Type B pancreatic cell (in vitro differentiated cells): ENCODE measurements at regions not wholly inside any gene's neighbourhood (a gene's known extent, or its start where the extent isn't known, plus 50 kb on each side); places are given as distances from the start of the nearest gene placed in this dataset.
"Not testable (repeated sequence)": the region's sequence is repeated elsewhere in the genome, so short reads cannot be mapped to it uniquely, and the experiment has no call there.

Experiments used
- DNase-seq: peaks from one replicate; pipeline ENCODE4 v3.0.0; 2021; ENCODE audit warnings: mixed read lengths; ENCODE audit not compliant: unreplicated experiment; ENCODE audit errors: extremely low spot score
- H3K27ac Mint-ChIP-seq: 2 replicates; pipeline ENCODE4 v1.8.0; 2021; ENCODE audit warnings: mild to moderate bottlenecking, mixed read lengths
- H3K27me3 Mint-ChIP-seq: 2 replicates; pipeline ENCODE4 v1.8.0; 2021; ENCODE audit warnings: mixed read lengths
- H3K36me3 Mint-ChIP-seq: 2 replicates; pipeline ENCODE4 v1.8.0; 2021; ENCODE audit warnings: mixed read lengths
- H3K4me1 Mint-ChIP-seq: one replicate; pipeline ENCODE4 v1.8.0; 2021; ENCODE audit warnings: mixed read lengths; ENCODE audit not compliant: unreplicated experiment
- H3K4me3 Mint-ChIP-seq: 2 replicates; pipeline ENCODE4 v1.8.0; 2021; ENCODE audit warnings: mild to moderate bottlenecking, mixed read lengths
- H3K9me3 Mint-ChIP-seq: 2 replicates; pipeline ENCODE4 v1.8.0; 2021; ENCODE audit warnings: mixed read lengths
- TF ChIP-seq, protein P1 (sequence below): fragments of 200-600 bp; sonication (generic); conservative IDR thresholded peaks from 2 replicates; pipeline ENCODE4 v1.5.0; 2021; ENCODE audit warnings: antibody characterized with exemption, mild to moderate bottlenecking

DNA sequence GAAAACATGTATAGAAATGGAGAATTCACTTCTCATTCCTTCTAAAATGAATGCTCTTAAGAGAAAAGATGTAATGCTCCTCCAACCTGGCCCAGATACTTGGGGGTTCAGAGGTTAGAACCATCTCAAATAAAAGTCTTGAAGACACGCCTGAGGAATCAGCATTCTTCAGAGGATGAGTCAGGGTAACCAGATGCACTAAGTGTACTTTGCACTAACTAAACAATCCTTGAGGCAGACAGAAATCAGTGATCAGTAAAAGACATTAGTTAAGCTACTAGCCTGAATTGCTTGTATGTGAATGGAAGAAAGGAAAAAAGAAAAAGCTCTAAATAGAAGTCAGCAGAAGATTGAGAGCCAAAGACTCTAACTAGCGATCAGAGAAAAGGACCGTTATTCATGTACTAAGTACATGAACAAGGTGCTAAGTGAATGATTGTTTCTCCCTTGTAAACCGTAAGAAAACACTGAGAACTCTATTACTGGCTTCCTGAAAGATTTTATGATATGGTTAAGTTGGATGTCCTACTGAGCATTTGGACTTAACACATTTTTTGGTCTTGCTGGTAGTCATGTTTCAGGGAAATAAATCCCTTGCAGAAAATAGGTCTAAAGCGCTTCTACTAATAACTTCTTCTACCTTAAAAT lies 738.3 kb downstream of the STPG2 start:
- Mint-ChIP-seq H3K36me3 (peaks cover 4% of the 10 kb centered on the region), H3K9me3 (peaks cover 13% of the 10 kb centered on the region), H3K27me3 (no peaks in the 10 kb centered on the region), H3K27ac (no peak overlapping the region), H3K4me1 (no peaks in the 10 kb centered on the region), H3K4me3 (no peak overlapping the region)
- DNase-seq: no peak
- TF ChIP-seq, protein P1, sequence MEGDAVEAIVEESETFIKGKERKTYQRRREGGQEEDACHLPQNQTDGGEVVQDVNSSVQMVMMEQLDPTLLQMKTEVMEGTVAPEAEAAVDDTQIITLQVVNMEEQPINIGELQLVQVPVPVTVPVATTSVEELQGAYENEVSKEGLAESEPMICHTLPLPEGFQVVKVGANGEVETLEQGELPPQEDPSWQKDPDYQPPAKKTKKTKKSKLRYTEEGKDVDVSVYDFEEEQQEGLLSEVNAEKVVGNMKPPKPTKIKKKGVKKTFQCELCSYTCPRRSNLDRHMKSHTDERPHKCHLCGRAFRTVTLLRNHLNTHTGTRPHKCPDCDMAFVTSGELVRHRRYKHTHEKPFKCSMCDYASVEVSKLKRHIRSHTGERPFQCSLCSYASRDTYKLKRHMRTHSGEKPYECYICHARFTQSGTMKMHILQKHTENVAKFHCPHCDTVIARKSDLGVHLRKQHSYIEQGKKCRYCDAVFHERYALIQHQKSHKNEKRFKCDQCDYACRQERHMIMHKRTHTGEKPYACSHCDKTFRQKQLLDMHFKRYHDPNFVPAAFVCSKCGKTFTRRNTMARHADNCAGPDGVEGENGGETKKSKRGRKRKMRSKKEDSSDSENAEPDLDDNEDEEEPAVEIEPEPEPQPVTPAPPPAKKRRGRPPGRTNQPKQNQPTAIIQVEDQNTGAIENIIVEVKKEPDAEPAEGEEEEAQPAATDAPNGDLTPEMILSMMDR: no peak

DNA sequence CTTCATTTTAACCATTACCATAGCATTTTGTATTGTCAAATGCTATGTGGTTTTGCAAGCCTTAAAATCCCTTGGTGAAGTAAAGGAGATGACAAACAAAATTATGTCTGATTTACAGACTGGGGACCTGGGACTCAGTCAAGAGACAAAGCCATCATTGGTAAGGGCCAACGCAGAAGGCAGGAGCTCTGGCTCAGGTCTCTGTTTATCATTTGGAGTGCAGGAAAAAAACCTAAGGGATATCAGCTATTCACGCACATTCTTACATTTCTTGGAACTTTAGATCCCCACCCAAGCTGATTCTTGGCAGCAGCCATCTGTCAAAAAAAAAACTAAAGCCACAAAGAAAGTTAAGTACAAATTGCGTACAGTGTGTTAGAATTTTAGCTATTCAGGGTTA lies 731.9 kb downstream of the STPG2 start:
- Mint-ChIP-seq H3K27ac (no peak overlapping the region), H3K4me1 (no peaks in the 10 kb centered on the region), H3K4me3 (no peak overlapping the region), H3K27me3 (no peaks in the 10 kb centered on the region), H3K9me3 (peaks cover 7% of the 10 kb centered on the region), H3K36me3 (peaks cover 4% of the 10 kb centered on the region)
- no peak for DNase-seq
- TF ChIP-seq, protein P1: no peak

DNA sequence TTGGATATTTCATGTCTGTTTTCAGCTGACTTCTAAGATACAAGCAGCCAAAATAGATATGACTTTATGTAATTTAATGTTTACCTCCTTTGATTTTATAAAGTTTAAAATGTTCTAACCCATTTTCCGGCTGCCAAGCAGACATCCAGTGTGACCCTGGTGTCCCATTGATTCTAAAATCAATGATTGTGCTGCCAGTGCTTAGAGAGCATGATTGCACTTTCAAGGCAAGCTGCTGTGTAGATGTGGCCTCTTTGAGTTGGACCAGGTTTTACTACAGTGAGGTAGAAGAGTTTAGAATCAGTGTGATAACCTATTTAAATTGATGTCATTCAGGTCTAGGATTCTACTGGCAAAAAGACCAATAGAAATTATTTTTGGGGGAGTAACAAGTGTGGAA lies 730.9 kb downstream of the STPG2 start:
- TF ChIP-seq, protein P1: no peak
- H3K4me3 Mint-ChIP-seq: no peak overlapping the region
- no peaks in the 10 kb centered on the region for H3K27me3 Mint-ChIP-seq
- H3K36me3 Mint-ChIP-seq: peaks cover 4% of the 10 kb centered on the region
- no peaks in the 10 kb centered on the region for H3K4me1 Mint-ChIP-seq
- H3K9me3 Mint-ChIP-seq: peaks cover 8% of the 10 kb centered on the region
- DNase-seq: no peak
- no peak overlapping the region for H3K27ac Mint-ChIP-seq

DNA sequence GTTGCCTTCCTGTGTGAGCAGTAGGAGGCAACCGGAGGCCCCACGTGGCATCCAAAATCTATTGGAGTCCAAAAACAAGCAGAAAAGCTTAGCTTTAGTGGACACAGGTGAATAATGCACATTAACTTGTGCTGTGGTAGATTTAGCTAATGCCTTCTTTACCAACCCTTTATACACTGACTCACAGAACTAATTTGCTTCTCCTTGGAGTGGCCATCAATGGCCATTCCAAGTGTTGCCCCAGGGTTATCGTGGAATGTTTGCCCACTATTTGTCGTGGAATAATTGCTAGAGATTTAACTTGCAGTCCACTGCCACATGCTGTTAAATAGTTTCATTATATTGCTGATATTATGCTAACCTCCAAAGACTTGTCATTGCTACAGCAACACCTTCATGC lies 729.1 kb downstream of the STPG2 start:
- H3K36me3 Mint-ChIP-seq: peaks cover 4% of the 10 kb centered on the region
- no peak overlapping the region for H3K4me3 Mint-ChIP-seq
- peaks cover 11% of the 10 kb centered on the region for H3K9me3 Mint-ChIP-seq
- no peaks in the 10 kb centered on the region for H3K4me1 Mint-ChIP-seq
- TF ChIP-seq, protein P1: no peak
- no peaks in the 10 kb centered on the region for H3K27me3 Mint-ChIP-seq
- no peak overlapping the region for H3K27ac Mint-ChIP-seq
- no peak for DNase-seq

DNA sequence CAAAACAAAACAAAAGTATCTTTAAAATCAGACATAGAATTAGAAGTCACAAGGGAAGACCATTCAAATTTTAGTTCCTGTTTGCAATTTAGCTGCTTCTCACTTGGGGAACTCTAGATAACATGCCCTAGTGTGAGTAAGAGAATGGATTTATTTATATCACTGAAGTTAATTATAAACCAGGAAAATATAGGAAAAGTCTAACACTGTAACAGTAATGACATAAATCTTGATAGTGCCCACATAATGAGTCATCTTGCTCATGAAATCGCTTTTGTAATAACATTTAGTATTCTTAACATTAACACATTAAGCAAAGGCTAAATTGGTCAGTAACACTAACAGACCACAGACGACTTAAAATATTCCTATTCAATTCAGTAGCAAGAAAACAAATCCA lies 710.7 kb downstream of the STPG2 start:
- Mint-ChIP-seq H3K27ac (no peak overlapping the region), H3K27me3 (no peaks in the 10 kb centered on the region), H3K4me1 (no peaks in the 10 kb centered on the region), H3K9me3 (peaks cover 11% of the 10 kb centered on the region), H3K36me3 (no peaks in the 10 kb centered on the region), H3K4me3 (no peak overlapping the region)
- TF ChIP-seq, protein P1: no peak
- no peak for DNase-seq

DNA sequence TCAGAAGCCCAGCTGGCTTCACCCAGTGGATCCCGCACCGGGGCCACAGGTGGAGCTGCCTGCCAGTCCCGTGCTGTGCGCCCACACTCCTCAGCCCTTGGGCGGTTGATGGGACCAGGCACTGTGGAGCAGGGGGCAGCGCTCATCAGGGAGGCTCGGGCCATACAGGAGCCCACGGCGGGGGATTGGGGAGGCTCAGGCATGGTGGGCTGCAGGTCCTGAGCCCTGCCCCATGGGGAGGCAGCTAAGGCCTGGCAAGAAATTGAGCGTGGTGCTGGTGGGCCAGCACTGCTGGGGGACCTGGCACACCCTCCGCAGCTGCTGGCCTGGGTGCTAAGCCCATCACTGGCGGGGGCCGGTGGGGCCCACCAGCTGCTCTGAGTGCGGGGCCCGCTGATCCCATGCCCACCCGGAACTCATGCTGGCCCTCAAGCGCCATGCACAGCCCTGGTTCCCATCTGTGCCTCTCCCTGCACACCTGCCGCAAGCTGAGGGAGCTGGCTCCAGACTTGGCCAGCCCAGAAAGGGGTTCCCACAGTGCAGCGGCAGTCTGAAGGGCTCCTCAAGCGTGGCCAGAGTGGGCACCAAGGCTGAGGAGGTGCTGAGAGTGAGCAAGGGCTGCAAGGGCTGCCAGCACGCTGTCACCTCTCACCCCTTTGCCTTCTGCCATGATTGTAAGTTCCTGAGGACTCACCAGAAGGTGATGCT lies 705.1 kb downstream of the STPG2 start:
- H3K4me1 Mint-ChIP-seq, H3K4me3 Mint-ChIP-seq, H3K36me3 Mint-ChIP-seq: not testable (repeated sequence)

More for the DNA sequence above, 705.1 kb downstream of the STPG2 start:
- not testable (repeated sequence) for DNase-seq, H3K27ac Mint-ChIP-seq, H3K27me3 Mint-ChIP-seq
- peaks cover 11% of the 10 kb centered on the region for H3K9me3 Mint-ChIP-seq
